Smooth muscle cell (in vitro differentiated cells): ENCODE measurements at regions not wholly inside any gene's neighbourhood (a gene's known extent, or its start where the extent isn't known, plus 50 kb on each side); places are given as distances from the start of the nearest gene placed in this dataset.

Experiments used
- DNase-seq: peaks from one replicate; lab custom pipeline; 2025; ENCODE audit not compliant: unreplicated experiment; lab: John Stamatoyannopoulos, UW
- H2AFZ ChIP-seq: fragments of 200-600 bp; sonication (generic); 2 replicates; pipeline ENCODE4 v1.6.0; 2016; ENCODE audit warnings: antibody characterized with exemption, low read depth, mild to moderate bottlenecking
- H3F3A ChIP-seq: fragments of 200-600 bp; sonication (generic); 2 replicates; pipeline ENCODE4 v1.6.0; 2017; ENCODE audit warnings: antibody characterized with exemption, low read depth
- H3K27ac ChIP-seq: fragments of 200-600 bp; sonication (generic); 2 replicates; pipeline ENCODE4 v1.5.1; 2016; ENCODE audit warnings: low read depth, mild to moderate bottlenecking
- H3K27me3 ChIP-seq: fragments of 200-600 bp; sonication (generic); 2 replicates; pipeline ENCODE4 v1.6.1; 2016; ENCODE audit warnings: low read depth, mild to moderate bottlenecking
- H3K36me3 ChIP-seq: fragments of 200-600 bp; sonication (generic); 2 replicates; pipeline ENCODE4 v1.5.1; 2016; ENCODE audit warnings: low read depth
- H3K4me1 ChIP-seq: fragments of 200-600 bp; sonication (generic); 2 replicates; pipeline ENCODE4 v1.5.1; 2016; ENCODE audit warnings: low read depth
- H3K4me2 ChIP-seq: fragments of 200-600 bp; sonication (generic); 2 replicates; pipeline ENCODE4 v1.6.0; 2016; ENCODE audit warnings: mild to moderate bottlenecking
- H3K4me3 ChIP-seq: fragments of 200-600 bp; sonication (generic); 2 replicates; pipeline ENCODE4 v1.5.1; 2016; ENCODE audit warnings: mild to moderate bottlenecking
- H3K79me2 ChIP-seq: fragments of 200-600 bp; sonication (generic); 2 replicates; pipeline ENCODE4 v1.6.0; 2016; ENCODE audit warnings: low read depth, mild to moderate bottlenecking
- H3K9ac ChIP-seq: fragments of 200-600 bp; sonication (generic); 2 replicates; pipeline ENCODE4 v1.6.0; 2016; ENCODE audit warnings: low read depth
- H3K9me3 ChIP-seq: fragments of 200-600 bp; sonication (generic); replicated peaks from 2 replicates; pipeline ENCODE4 v1.5.1; 2016; ENCODE audit warnings: low read depth
- H4K20me1 ChIP-seq: fragments of 200-600 bp; sonication (generic); 2 replicates; pipeline ENCODE4 v1.6.0; 2016; ENCODE audit warnings: low read depth
- CTCF ChIP-seq: fragments of 200-600 bp; sonication (generic); IDR thresholded peaks from 2 replicates; pipeline ENCODE4 v1.5.1; 2017; ENCODE audit warnings: borderline replicate concordance, mild to moderate bottlenecking, antibody characterized with exemption; ENCODE audit not compliant: insufficient read depth, poor library complexity, severe bottlenecking
- WGBS: methylation state at CpG from one replicate; pipeline ENCODE4 v1.1.7; 2016; ENCODE audit warnings: low lambda C conversion rate; 5-methylcytosine and 5-hydroxymethylcytosine counted together

DNA sequence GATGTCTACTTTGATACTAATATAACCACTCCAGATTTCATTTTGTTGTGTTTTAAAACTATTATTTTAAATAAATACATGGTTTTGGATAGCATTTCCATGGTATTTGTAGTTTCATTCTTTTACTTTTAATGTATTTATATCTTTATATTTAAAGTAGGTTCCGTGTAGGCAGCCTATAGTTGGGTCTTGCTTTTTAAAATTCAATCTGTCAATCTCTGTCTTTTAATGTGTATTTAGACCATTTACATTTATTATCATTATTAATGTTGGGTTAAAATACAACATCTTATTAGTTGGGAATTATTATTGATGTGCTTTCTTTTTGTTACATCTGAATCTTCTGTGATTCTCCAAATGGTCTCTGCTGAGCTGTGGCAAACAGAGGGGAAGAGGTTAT is 412.1 kb downstream of the NPIPA7 start:
- no peak for TF ChIP-seq CTCF
- Histone ChIP-seq H3K79me2 (no peaks in the 10 kb centered on the region), H4K20me1 (no peaks in the 10 kb centered on the region), H3K4me1 (no peaks in the 10 kb centered on the region), H3K4me2 (no peak overlapping the region), H3K36me3 (no peaks in the 10 kb centered on the region), H3K9ac (no peak overlapping the region), H3K9me3 (no peaks in the 10 kb centered on the region), H3F3A (no peaks in the 10 kb centered on the region), H2AFZ (no peak overlapping the region), H3K4me3 (no peak overlapping the region), H3K27me3 (no peaks in the 10 kb centered on the region), H3K27ac (no peak overlapping the region)
- WGBS = 88% methylated on average over 1 of the region's 1 CpG
- no peak for DNase-seq

DNA sequence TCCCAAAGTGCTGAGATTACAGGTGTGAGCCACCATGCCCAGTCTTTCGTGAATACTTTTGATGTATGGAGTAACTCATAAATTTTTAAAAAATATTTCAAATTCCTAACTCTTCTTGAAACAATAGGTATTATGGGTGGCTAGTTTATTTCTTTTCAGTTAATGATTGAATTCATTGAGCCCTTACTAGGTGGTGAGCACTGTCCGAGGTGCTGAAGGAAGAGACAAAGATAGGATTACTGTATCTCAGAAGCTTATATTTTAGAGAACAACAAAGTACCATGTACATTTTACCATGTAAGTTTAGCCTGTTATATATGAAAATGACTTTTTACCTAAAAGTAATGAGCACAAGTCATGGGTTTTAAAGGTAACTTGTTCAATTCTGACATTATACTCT is 418.3 kb downstream of the NPIPA7 start:
- Histone ChIP-seq H3K27me3 (no peaks in the 10 kb centered on the region), H3K4me1 (no peaks in the 10 kb centered on the region), H3K9ac (no peak overlapping the region), H2AFZ (no peak overlapping the region), H4K20me1 (no peaks in the 10 kb centered on the region), H3K36me3 (no peaks in the 10 kb centered on the region), H3K9me3 (no peaks in the 10 kb centered on the region), H3K4me2 (no peak overlapping the region), H3K4me3 (no peak overlapping the region), H3K27ac (no peak overlapping the region), H3F3A (no peaks in the 10 kb centered on the region), H3K79me2 (no peaks in the 10 kb centered on the region)
- 46% methylated on average over 2 of the region's 2 CpGs for whole genome bisulfite sequencing
- TF ChIP-seq CTCF = no peak
- no peak for DNase-seq

DNA sequence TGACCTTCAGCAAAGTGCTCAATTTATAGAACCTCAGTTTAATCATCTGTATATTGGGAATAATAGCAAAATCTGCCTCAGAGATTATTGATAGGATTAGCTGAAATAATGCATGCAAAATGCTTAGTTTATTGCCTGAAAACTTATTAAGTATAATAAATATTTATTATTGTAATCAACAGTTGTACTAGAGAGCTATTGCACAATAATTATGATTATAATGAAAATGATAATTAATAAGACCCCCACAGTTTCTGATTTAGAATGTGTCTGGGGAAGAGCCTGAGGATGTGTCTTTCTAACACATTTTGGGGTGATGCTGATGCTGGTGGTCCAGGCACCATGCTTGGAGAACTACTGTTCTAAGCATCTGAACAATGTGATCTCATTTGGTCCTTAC is 419.6 kb downstream of the NPIPA7 start:
- TF ChIP-seq CTCF = no peak
- H3K4me2 ChIP-seq = no peak overlapping the region
- no peaks in the 10 kb centered on the region for H3K36me3 ChIP-seq
- no peaks in the 10 kb centered on the region for H3K79me2 ChIP-seq
- no peak overlapping the region for H3K27ac ChIP-seq
- no peaks in the 10 kb centered on the region for H3K27me3 ChIP-seq
- no peak overlapping the region for H2AFZ ChIP-seq
- no peak overlapping the region for H3K4me3 ChIP-seq
- no peaks in the 10 kb centered on the region for H3K4me1 ChIP-seq
- peaks cover 2% of the 10 kb centered on the region for H3K9me3 ChIP-seq
- DNase-seq = no peak
- no peaks in the 10 kb centered on the region for H4K20me1 ChIP-seq
- no peaks in the 10 kb centered on the region for H3F3A ChIP-seq
- no peak overlapping the region for H3K9ac ChIP-seq

GRCh38 chr16:16805809-16806208 is 426.9 kb downstream of the NPIPA7 start:
- no peak overlapping the region for H3K27ac ChIP-seq
- peaks cover 2% of the 10 kb centered on the region for H3K9me3 ChIP-seq
- no peaks in the 10 kb centered on the region for H3F3A ChIP-seq
- no peak overlapping the region for H3K4me3 ChIP-seq
- H3K9ac ChIP-seq = no peak overlapping the region
- no peak overlapping the region for H2AFZ ChIP-seq
- no peaks in the 10 kb centered on the region for H3K79me2 ChIP-seq
- no peaks in the 10 kb centered on the region for H4K20me1 ChIP-seq
- no peaks in the 10 kb centered on the region for H3K27me3 ChIP-seq
- WGBS = 96% methylated on average over 4 of the region's 4 CpGs
- DNase-seq = no peak
- H3K4me2 ChIP-seq = no peak overlapping the region
- no peaks in the 10 kb centered on the region for H3K4me1 ChIP-seq
- no peak for TF ChIP-seq CTCF
- no peaks in the 10 kb centered on the region for H3K36me3 ChIP-seq
